NOMO-1 treated with dmso at 0.1 percent for 144 hours (cell line): ENCODE measurements at regions not wholly inside any gene's neighbourhood (a gene's known extent, or its start where the extent isn't known, plus 50 kb on each side); places are given as distances from the start of the nearest gene placed in this dataset.
"Not testable (repeated sequence)": the region's sequence is repeated elsewhere in the genome, so short reads cannot be mapped to it uniquely, and the experiment has no call there.

Experiments used
- DNase-seq: peaks from one replicate; lab custom pipeline; 2025; ENCODE audit not compliant: unreplicated experiment; lab: John Stamatoyannopoulos, UW

GRCh38 chr7:156324201-156324600 is 316.4 kb upstream of the RNF32 start:
- no peak for DNase-seq

DNA sequence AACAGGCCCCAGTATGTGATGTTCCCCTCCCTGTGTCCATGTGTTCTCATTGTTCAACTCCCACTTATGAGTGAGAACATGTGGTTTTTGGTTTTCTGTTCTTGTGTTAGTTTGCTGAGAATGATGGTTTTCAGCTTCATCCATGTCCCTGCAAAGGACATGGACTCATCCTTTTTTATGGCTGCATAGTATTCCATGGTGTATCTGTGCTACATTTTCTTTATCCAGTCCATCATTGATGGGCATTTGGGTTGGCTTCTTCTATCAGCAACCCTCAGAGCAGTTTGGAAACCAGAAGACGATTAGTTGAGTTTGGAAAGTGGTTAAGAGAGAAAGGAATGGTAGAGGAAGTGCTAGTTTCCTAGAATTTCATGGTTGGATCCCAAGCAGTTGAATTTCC is 319.1 kb upstream of the RNF32 start:
- DNase-seq: not testable (repeated sequence)

DNA sequence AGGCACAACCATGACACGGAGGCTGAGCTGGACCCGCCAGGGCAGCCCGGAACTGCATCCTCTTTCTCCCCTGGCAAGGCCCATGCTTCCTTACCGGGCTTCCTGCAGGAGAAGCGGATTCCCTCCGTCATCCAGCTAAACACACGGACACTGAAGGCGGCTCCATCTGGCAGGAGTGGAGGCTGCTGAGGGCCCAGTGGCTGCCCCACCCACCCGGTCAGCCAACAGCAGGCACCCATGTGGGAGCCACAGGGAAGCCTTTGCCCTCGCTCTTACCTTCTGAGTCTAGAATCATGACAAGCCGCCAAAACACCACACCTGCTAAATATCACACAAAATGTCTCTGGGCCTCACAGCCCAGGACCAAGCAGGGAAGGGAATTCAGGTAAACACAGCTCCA is 321.6 kb upstream of the RNF32 start:
- no peak for DNase-seq

DNA sequence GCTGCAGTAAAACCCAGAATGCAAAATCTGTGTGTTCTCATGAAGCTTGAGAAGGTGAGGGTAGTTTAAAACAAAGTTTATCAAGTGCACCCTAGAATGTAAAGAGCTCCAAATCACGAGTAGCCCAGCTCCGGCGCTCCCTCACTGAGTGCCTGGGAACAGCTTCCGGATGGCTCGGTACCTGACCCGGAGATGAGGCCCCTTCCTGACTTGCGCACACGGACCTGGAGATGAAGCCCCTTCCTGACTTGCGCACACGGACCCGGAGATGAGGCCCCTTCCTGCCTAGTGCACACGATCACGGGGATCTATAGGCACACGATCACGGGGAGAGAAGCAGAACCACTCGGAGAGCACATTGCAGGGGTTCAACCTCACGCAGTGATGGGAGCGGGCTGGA is 322.1 kb upstream of the RNF32 start:
- no peak for DNase-seq

- no peak for DNase-seq
Measured at GRCh38 chr7:156309016-156309620, 331.5 kb upstream of the RNF32 start.

GRCh38 chr7:156307193-156307592 is 333.4 kb upstream of the RNF32 start:
- DNase-seq: no peak

DNA sequence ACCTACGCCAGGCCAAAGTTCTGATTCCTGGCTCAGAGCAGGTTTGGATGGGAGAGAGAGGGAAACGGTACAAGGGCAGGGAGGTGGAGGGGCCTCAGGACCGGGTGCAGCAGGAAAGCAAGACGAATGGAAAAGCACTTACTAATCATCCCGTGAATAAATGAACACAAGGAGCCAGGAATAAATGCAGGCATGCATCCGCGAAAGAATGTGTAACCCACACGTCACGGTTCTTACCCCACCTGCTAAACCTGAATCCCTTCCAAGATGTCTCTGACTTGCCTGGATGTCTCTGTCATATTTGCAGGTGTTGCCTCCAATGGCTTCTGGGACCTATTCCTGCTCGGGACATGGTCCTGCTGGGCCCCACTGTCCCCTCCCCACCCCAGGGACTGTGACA is 335.2 kb upstream of the RNF32 start:
- DNase-seq: no peak

DNA sequence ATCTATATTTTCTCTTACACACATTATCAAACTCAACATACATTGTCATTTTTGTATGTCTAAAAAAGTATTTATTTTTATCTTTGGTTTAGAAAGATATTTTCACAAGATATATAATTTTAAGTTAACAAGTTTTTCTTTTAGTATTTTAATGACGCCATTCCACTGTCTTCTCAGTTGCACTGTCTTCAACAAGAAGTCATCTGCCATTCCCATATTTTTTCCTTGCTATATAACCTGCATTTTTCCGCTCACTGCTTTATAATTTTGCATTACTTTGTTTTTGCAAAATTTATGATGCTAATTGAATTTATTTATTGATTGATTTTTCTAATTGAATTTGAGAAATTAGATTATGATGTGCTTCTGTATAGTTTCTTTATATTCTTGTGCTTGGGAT is 357.8 kb upstream of the RNF32 start:
- DNase-seq: no peak

DNA sequence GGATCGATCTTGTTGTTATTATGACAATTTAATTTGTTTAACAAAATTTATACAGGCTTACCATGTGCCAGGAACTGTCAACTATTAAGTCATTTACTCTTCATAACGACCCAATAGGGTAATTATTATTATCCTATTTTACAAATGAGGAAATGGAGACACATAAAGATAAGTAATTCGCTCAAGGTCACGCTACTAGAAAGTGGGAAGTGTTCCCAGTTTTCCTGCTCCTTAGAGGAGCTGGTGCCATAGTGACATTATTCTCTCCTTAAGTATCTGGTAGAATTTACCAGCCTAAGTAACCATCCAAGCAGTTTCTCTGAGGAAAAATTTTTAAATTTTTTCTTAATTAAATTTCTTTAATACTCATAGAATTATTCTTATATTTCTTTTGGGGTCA is 360.9 kb upstream of the RNF32 start:
- DNase-seq: no peak

GRCh38 chr7:156275292-156275691 is 365.3 kb upstream of the RNF32 start:
- no peak for DNase-seq

DNA sequence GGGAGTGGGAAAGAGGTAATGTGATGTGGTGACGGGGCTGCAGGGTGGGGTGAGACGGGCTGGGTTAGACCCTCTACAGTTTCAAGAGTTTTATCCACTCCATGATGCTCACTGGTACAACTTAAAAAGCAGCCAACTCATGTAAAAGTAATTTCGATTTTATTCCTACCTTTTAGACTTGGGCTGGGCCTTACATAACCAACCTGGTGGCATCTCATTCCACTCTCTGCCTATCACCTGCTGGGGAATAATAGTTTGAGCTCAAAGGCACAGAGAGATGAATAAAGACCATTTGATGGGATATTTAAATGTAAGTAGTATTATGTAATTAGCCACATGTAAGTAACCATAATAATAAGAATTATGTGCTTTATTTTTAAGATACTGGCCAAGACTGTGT is 366.0 kb upstream of the RNF32 start:
- no peak for DNase-seq

- no peak for DNase-seq
Measured at GRCh38 chr7:156261581-156261980, 379.0 kb upstream of the RNF32 start.

DNA sequence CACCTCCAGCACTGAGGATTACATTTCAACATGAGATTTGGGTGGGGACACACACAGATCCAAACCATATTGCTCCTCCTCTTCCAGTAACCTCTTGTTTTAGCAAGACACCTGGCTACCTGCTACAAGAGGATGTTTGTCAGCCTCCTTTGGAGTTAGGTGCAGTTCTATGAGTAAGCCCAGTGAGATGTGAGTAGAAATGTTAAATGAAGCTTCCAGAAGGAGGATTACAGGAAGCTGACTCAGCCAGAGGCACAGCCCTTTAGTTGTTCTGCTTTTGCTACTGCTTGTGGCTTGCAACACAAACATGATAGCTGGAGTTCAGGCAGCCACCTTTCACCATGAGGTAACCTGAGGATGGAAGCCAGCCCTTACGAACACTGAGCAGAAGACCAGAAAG is 382.7 kb upstream of the RNF32 start:
- DNase-seq: no peak

DNA sequence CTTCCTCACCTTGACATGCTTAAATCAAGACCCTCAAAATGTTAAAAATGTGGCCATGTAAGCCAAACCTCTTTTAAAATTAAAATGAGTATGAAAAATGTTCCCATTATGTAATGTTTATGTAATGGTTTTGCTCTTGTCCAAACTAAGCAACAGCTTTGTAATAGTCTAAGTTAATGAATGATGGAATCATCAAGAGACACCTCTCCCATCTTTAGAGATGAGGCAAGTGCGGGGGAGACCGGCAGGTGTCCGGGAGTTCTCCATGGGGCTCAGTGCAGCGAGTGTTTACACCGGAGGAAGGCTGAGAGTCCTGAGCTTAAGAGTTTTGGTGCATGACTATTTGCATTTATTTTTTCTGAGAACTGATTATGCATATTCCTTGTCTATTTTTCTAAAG is 384.9 kb upstream of the RNF32 start:
- no peak for DNase-seq

- no peak for DNase-seq
Measured at GRCh38 chr7:156251861-156252260, 388.7 kb upstream of the RNF32 start.

GRCh38 chr7:156240532-156240931 is 400.0 kb upstream of the RNF32 start:
- no peak for DNase-seq

DNA sequence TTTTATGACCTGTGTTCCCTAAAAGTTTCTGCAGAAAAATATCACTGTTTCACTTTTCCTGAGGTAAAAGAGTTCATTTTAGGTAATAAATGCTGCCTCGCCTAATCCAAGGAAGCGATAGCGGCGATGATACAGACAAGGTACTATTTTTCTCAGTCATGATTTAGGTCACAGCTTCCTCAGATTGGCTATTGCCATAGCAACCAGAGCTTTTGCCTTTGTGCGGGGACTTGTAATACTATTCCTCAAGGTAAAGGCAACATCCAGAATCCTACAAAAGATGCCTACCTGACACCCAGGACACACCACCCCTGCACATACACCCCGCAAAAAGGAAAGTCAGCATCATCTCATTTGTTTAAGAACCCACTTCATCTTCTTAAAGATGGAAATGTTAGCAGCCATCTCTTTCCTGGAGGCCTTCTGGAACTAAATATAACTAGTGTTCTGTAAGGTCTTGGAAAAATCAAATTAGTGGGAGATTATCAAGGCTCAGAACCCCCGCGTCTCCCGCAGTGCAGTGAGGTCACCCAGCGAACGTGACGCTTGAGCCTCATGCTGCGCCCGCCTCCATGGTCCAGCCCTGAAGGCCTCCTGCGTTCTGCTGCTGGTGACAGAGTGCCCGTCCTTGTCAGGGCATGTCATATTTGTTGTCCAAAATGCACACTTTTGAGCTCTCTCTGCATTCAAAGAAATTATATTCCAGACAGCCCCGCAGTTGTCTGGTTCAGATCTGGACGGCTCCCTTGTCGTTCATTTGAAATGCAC is 402.0 kb upstream of the RNF32 start:
- DNase-seq: no peak

- DNase-seq: no peak
Measured at GRCh38 chr7:156237614-156238013, 403.0 kb upstream of the RNF32 start.

- DNase-seq: no peak
Measured at GRCh38 chr7:156236936-156237599, 403.5 kb upstream of the RNF32 start.

DNA sequence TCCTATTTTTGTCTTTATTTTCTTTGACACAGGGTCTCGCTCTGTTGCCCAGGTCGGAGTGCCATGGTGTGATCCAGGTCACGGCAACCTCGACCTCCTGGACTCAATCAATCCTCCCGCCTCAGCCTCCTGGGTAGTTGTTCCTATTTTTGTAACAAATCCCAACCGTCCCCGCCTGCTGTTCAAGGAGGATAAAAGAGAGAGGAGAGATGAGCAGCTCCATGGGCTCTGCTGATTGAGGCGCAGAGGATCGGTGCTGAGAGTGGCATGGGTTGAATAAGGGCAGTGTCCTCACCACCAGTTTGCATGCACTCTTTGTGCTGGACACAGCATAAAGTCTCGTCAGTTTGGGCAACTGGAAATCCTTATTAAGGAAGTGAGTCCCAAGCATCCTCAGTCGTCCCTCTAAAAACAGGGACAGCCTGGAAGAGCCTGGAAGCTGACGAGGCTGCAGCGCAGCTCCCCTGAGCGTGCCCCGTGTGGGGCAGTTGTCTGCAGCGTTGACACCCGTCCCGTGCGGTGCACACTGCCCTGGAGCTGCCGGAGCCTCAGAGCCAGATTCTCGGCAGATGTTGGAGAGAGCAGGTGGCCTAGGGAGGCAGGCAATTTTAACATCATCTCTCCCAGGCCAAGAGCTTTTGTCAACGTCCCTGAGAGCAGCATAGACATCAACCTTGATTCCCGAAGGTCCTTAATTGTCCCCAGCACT is 404.2 kb upstream of the RNF32 start:
- DNase-seq: no peak

DNA sequence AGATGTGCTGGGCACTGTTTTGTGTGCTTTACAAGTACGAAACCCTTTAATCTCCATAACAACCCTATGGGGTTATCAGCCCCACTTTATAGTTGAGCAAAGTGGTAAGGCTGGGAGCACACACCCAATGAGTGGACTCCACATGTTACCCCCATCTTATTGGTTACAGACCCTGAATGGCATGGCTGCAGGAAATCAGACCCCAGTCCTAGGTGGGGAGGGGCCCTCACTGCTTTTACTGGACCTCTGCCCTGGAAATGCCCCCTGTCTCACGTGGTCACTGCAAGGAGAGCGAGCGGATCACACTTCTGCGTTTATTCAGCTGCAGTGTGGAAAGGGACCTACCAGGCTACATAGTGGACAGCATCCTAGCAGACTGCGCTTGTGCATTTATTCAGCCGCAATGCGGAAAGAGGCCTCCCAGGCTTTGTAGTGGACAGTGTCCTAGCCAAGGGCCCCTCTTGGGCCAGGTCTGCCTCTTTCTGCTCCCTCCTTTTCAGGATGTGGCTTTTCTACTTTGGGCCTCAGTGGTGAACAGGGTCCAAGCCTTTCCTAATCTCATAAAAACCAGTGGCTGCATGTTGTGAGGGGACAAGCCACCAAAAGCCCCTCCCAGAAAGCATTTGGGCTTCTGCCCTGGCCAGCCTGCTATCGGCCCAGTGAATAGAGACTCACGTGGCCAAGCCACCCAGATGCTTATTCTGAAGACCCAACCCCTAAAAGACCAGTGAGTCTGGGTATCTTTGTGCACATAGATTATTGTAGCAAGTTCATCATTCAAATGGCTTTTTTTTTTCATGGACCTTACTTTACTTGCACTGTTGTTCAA is 405.7 kb upstream of the RNF32 start:
- DNase-seq: no peak
